HG03280 (cell line): ENCODE measurements at regions not wholly inside any gene's neighbourhood (a gene's known extent, or its start where the extent isn't known, plus 50 kb on each side); places are given as distances from the start of the nearest gene placed in this dataset.
A peak's percentile ranks its signal among the peaks of the same experiment; 100 is the strongest.
"Not testable (repeated sequence)": the region's sequence is repeated elsewhere in the genome, so short reads cannot be mapped to it uniquely, and the experiment has no call there.

ENCODE experiments used
- ATAC-seq: cut with Tn5 transposase; IDR thresholded peaks from one replicate; pipeline ENCODE4 v1.9.1; 2021; ENCODE audit warnings: mild to moderate bottlenecking, moderate library complexity; ENCODE audit not compliant: unreplicated experiment

DNA sequence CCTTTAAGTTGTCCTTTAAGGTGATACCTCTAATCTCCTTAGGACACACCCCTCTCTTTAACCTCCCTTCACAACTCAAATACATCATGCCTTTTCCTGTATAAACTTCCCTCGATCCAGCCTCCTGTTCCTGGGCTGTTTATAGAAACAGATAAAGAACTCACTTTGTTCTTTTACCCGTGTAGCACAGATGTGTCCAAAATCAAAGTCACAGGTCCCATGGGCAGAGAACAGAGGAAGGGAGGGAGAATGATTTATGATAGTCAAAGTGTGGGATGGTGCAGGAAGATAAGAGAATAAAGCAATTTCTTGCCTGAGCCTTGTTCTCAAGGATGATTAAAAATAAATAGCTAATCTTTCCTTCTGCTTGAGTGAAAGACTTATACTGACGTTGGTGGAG is 50.3 kb upstream of the CABCOCO1 start:
- no peak for ATAC-seq

DNA sequence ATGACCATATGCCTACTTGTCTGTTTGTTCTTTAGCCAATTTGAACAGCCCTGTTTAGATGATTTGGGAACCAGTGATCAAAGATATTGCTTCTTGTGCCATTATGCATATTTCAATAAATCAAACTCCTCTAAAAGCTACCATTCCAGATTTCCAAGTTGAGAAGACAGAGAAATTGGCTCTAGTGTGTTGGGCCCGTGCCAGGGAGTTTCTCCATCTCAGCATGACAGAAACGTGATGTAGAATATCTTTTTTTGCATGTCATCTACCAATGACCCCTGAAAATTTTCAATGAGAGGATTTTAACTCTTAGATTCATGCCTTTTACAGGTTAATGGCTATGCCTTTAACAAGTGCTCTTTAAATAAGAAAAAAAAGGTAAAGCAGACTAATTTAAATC is 50.7 kb upstream of the CABCOCO1 start:
- ATAC-seq = no peak

DNA sequence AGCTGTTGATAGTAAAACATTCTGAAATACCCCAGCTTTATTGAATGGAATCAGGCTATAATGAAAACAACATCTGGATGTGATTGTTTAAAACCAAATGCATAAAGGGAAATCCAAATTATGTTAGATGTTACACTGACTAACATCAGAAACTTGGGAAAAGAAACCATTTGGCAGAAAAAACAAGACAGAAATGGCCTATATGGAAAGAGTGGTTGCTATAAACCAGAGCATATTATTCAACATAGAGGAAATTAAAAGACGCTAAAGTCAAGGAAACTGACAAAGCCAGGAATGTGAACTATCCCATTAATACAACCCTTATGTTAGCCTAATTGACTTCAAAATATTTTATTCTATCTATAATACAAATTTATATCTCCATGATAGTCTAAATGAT is 53.0 kb upstream of the CABCOCO1 start:
- no peak for ATAC-seq

DNA sequence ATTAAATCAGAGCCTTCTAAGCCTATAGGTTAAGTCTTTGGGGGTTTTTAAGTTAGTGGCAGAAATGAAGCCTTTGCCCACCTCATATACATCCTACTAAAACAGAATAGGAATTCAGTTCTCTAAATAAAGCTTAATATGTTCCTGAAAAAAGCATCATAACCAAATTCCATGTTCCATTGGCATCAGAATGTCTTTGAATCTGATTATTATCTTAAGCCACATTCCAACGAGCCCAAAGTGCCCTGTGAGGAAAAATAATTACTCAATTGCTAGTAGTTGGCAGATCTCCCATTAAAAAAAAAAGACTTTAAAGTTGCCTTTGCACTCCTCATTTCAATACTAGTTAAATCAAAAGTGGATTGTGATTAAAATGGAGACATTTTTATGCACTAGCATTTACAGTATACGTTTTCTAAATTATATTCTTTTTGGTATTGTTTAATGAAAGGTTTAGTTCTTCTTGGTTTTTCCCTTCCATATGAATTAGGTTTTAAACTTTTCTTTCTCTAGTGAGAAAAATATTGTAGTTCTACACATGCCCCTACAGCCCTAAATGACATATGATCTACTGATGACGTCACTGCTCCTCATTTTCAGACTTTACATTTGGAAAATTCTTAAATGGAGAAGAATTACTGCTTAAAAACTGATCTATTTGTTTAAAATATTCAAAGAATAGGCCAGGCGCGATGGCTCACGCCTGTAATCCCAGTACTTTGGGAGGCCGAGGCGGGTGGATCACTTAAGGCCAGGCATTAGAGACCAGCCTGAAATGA is 54.3 kb upstream of the CABCOCO1 start:
- no peak for ATAC-seq

- ATAC-seq = peak; percentile 66
Measured at GRCh38 chr10:61606959-61607907, 55.5 kb upstream of the CABCOCO1 start.

GRCh38 chr10:61605221-61605620 is 57.5 kb upstream of the CABCOCO1 start:
- no peak for ATAC-seq

DNA sequence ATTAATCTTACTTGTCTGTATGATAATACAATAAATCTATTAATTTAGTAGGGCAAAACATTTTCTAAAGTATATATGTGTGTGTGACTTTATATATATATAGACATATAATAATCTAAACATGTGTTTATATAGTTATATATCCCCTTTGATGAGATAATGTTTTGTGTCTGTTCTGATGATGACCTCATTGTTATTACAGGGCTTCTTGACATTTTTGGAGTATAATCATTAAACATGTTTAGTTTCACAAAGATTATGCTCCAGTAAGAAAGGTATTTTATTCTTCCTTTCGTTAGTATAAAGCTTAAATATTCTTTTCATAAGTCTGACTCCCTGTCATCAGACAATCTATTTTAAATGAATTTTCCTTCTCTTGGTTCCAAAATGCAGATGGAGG is 62.3 kb upstream of the CABCOCO1 start:
- no peak for ATAC-seq

DNA sequence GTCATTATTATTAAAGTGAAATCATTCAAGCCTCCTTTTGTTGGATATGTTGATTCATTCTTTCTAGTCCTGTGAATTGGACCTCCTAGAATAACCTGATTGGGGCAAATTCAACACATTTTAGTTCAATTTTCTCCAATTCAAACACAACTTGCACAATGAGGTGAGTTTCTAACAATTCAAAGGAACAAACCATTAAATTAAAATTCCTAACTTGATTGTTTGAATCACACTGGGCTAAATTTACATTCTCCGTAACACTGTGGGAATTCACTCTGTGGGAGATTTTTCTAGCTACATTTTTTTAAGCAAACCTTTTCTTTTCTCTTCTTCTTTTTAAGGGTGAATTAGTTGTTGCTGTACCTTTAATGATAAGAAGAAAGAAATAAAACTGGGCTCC is 68.3 kb upstream of the CABCOCO1 start:
- no peak for ATAC-seq

- no peak for ATAC-seq
Measured at GRCh38 chr10:61592581-61592980, 70.1 kb upstream of the CABCOCO1 start.

- ATAC-seq = no peak
Measured at GRCh38 chr10:61589547-61590243, 73.0 kb upstream of the CABCOCO1 start.

GRCh38 chr10:61588770-61589211 is 73.9 kb upstream of the CABCOCO1 start:
- no peak for ATAC-seq

DNA sequence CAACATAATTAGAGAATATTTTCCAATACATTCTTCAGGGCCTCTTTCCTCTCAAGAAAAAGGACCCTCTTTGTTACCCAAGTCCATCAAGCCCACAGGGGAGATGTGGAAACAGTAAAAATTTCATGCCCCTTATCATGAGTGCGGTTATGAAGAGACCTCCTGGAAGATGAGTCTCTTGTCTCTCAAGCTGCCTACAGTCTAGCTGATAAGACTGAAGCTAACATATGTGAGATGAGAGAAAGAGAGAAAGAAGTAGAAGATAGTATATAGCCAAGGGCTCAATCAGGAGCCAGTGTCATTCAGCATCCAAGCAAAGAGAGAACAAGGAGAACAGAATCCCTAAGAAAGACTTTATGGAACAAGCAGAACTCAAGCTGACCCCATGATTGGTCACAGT is 75.9 kb upstream of the CABCOCO1 start:
- ATAC-seq = no peak

DNA sequence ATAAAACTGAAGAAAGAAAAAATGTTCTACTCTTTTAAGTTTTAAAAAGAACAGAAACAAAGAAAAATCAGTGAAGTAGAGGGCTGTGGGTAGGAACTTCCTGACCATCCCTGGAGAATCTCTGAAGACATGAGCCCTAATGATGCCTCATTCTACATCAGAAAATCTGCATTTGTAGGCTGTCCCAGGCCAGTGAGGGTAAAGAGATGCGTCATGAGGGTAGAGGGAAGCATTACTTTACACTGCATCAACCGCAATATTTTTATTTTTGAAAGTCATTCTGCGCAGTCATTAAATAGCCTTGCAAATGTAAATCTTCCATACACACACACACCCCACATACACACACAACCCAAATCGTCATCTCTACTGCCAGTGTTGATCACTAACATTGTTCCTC is 82.1 kb upstream of the CABCOCO1 start:
- no peak for ATAC-seq

GRCh38 chr10:61570204-61570603 is 92.5 kb upstream of the CABCOCO1 start:
- not testable (repeated sequence) for ATAC-seq

DNA sequence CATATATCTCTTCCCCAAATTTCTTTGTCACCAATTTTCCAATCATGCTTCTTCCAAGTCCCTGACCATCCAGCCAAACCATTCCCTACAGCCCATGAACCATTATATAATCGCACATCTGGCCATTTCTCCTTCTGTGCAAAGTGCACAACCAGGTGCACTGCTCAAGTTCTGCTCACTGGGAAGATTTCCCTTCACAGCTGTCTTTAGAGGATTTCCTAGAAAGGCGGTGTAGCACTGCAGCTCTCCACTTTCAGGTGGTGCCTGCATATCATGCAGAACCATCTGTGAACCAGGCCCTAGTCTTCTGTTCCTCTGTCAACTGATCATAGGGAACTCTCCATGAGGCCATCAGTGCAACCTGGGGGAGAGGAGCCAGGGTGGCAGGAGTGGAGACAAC is 95.0 kb upstream of the CABCOCO1 start:
- ATAC-seq = no peak

- ATAC-seq = no peak
Measured at GRCh38 chr10:61565819-61566560, 96.7 kb upstream of the CABCOCO1 start.

DNA sequence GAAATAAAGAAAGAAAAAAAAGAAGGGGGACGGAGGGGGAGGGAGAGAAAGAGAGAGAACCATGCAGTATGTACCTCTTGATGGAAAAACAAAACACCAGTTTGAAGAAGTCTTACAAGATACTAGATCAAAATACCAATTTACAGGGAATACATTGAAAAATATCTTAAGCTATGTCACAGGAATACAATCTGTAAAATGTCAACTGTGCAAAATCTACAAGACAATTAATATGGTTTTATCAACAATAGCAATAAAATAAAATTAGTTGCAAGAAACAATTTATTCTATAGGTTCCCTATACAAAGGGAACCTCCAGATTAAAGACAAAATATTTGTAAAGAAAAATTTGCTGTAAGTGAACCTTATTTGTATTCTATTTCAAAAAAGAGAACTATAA is 98.3 kb upstream of the CABCOCO1 start:
- ATAC-seq = no peak

DNA sequence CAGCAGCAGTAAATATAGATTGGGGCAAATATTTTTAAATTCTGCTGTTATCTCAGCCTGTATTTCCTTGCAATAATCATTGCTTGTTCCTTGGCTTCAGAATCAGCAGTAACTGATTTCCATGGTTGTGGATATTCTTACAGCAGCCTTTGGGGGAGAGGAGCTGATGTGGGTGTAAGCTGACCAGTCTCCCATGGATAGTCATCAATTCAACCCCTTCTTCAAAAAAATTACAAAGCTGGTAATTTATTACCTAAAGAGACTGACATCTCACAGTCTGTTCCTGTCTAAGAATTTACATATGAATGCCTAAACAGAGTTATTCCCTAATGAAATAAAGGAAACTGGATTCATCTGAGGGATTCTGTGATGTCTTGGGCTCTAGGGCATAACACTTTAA is 103.1 kb upstream of the CABCOCO1 start:
- ATAC-seq = no peak

- no peak for ATAC-seq
Measured at GRCh38 chr10:61558188-61558587, 104.5 kb upstream of the CABCOCO1 start.

GRCh38 chr10:61554925-61555324 is 101.7 kb upstream of the TMEM26 start:
- no peak for ATAC-seq

DNA sequence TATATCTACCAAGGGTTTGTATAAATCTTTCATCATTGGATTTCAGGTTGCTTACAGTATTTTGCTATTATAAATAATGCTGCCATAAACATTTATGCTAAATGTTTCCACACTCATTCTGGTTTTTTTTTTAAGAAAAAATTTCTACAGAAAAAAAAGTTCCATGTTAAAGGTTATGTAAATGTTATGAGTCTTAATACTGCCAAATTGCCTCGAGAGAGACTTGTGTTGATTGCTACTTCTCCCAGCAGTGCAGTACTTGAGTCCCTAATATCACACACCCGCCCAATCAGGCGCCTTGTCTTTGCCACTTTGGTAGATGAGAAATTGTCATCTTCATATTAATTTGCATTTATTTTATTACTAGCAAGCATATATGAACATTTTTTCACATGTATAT is 96.7 kb upstream of the TMEM26 start:
- no peak for ATAC-seq
